Ishikawa (cell line): ENCODE measurements at regions not wholly inside any gene's neighbourhood (a gene's known extent, or its start where the extent isn't known, plus 50 kb on each side); places are given as distances from the start of the nearest gene placed in this dataset.

ENCODE experiments used
- RAD21 ChIP-seq: IDR thresholded peaks from 2 replicates; pipeline ENCODE4 v1.6.1; 2012; ENCODE audit warnings: low read depth
- YY1 ChIP-seq: IDR thresholded peaks from 2 replicates; pipeline ENCODE4 v1.6.1; 2012; ENCODE audit warnings: low read depth
- ZBTB7A ChIP-seq: IDR thresholded peaks from 2 replicates; pipeline ENCODE4 v1.6.1; 2012; ENCODE audit warnings: low read depth
- TF ChIP-seq, protein P1 (sequence below): IDR thresholded peaks from 2 replicates; pipeline ENCODE4 v1.6.1; 2012
- TF ChIP-seq, protein P2 (sequence below): IDR thresholded peaks from 2 replicates; pipeline ENCODE4 v1.6.1; 2012; ENCODE audit warnings: low read depth, mild to moderate bottlenecking

DNA sequence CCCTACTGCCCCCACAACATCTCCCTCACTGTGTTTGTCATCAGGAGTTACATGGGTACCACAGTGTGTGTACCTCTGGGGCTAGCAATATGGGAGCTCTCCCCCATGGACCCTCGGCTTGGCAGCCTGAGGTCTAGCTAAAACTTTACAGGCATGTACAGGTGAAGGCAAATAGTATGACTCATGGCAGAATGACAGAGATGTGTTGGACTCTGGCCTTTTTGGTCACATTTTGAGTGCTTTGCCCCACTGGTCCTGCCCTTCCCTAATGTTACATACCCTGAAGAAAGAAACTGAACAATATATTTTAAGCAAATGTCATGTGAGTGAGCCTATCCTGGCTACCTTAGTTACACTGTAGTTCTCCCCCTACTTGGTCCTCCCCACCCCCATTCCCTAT lies 124.0 kb downstream of the NGF start:
- TF ChIP-seq ZBTB7A = no peak
- TF ChIP-seq RAD21 = no peak
- TF ChIP-seq, protein P1, sequence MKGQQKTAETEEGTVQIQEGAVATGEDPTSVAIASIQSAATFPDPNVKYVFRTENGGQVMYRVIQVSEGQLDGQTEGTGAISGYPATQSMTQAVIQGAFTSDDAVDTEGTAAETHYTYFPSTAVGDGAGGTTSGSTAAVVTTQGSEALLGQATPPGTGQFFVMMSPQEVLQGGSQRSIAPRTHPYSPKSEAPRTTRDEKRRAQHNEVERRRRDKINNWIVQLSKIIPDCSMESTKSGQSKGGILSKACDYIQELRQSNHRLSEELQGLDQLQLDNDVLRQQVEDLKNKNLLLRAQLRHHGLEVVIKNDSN = no peak
- TF ChIP-seq, protein P2, sequence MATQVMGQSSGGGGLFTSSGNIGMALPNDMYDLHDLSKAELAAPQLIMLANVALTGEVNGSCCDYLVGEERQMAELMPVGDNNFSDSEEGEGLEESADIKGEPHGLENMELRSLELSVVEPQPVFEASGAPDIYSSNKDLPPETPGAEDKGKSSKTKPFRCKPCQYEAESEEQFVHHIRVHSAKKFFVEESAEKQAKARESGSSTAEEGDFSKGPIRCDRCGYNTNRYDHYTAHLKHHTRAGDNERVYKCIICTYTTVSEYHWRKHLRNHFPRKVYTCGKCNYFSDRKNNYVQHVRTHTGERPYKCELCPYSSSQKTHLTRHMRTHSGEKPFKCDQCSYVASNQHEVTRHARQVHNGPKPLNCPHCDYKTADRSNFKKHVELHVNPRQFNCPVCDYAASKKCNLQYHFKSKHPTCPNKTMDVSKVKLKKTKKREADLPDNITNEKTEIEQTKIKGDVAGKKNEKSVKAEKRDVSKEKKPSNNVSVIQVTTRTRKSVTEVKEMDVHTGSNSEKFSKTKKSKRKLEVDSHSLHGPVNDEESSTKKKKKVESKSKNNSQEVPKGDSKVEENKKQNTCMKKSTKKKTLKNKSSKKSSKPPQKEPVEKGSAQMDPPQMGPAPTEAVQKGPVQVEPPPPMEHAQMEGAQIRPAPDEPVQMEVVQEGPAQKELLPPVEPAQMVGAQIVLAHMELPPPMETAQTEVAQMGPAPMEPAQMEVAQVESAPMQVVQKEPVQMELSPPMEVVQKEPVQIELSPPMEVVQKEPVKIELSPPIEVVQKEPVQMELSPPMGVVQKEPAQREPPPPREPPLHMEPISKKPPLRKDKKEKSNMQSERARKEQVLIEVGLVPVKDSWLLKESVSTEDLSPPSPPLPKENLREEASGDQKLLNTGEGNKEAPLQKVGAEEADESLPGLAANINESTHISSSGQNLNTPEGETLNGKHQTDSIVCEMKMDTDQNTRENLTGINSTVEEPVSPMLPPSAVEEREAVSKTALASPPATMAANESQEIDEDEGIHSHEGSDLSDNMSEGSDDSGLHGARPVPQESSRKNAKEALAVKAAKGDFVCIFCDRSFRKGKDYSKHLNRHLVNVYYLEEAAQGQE = no peak
- no peak for TF ChIP-seq YY1
